Esophagus muscularis mucosa (tissue), 4 donors: ENCODE measurements at regions not wholly inside any gene's neighbourhood (a gene's known extent, or its start where the extent isn't known, plus 50 kb on each side); places are given as distances from the start of the nearest gene placed in this dataset.

Experiments
- DNase-seq: peaks from one replicate; pipeline ENCODE4 v3.0.0-alpha.2; 2017; ENCODE audit errors: extremely low spot score
- H3K27ac ChIP-seq, 4 donors: fragments of 200-600 bp; sonication (generic); replicated peaks in 1 of 4; 1 replicate in 3 of 4; 2 replicates in 1 of 4; pipeline ENCODE4 v1.5.1; 2016 to 2019; ENCODE audit warnings: mild to moderate bottlenecking in 1 of 4
- H3K27me3 ChIP-seq, 4 donors: fragments of 200-600 bp; sonication (generic); one replicate each; pipeline versions ENCODE4 v1.5.1 to v1.6.0; 2016 to 2019
- H3K36me3 ChIP-seq, 4 donors: fragments of 200-600 bp; sonication (generic); one replicate each; pipeline ENCODE4 v1.5.1; 2016 to 2019
- H3K4me1 ChIP-seq, 4 donors: fragments of 200-600 bp; sonication (generic); one replicate each; pipeline ENCODE4 v1.5.1; 2016 to 2019
- H3K4me3 ChIP-seq, 4 donors: fragments of 200-600 bp; sonication (generic); 1 replicate in 2 of 4; 2 replicates in 2 of 4; pipeline ENCODE4 v1.5.1; 2016 to 2019; ENCODE audit warnings: mild to moderate bottlenecking in 4 of 4, moderate library complexity in 1 of 4
- H3K9me3 ChIP-seq, 4 donors: fragments of 200-600 bp; sonication (generic); 1 replicate in 3 of 4; 2 replicates in 1 of 4; pipeline ENCODE4 v1.5.1; 2016 to 2019
- CTCF ChIP-seq, 3 experiments: fragments of 200-600 bp in 2 of 3; fragments of 450-650 bp in 1 of 3; sonication (generic) in 2 of 3; IDR thresholded peaks; one replicate each; pipeline ENCODE4 v1.5.1; 2017 to 2019; ENCODE audit warnings: antibody characterized with exemption in 3 of 3, mild to moderate bottlenecking in 2 of 3, moderate library complexity in 1 of 3
- EP300 ChIP-seq: sonication (generic); formaldehyde crosslinking; IDR thresholded peaks from one replicate; pipeline ENCODE4 v1.6.1; 2017; ENCODE audit warnings: antibody characterized with exemption
- POLR2A ChIP-seq: fragments of 450-650 bp; IDR thresholded peaks from one replicate; pipeline ENCODE4 v1.6.1; 2017; ENCODE audit warnings: antibody characterized with exemption, moderate library complexity, mild to moderate bottlenecking, low read depth
- POLR2AphosphoS5 ChIP-seq, 2 donors: sonication (generic); formaldehyde crosslinking; IDR thresholded peaks; one replicate each; pipeline ENCODE4 v1.6.1; 2017; ENCODE audit warnings: antibody characterized with exemption in 2 of 2
- WGBS: methylation state at CpG from one replicate; pipeline ENCODE4 v1.1.5; 2018; 5-methylcytosine and 5-hydroxymethylcytosine counted together
- intact Hi-C: fragments of 100-400 bp; cut with DNase I; formaldehyde crosslinking; loops from one replicate; pipeline ENCODE4 v1.15.1; 2023

- TF ChIP-seq EP300 (no peak), CTCF (IDR thresholded peaks at IDR 0.05) (no peak), POLR2AphosphoS5 (IDR thresholded peaks at IDR 0.05) (no peak), POLR2A (no peak)
- H3K27me3 ChIP-seq, result no peaks in the 10 kb centered on the region
- H3K36me3 ChIP-seq, result no peaks in the 10 kb centered on the region
- H3K4me1 ChIP-seq, result no peaks in the 10 kb centered on the region
- no peak overlapping the region for H3K27ac ChIP-seq
- no peak for DNase-seq
- 97% methylated on average over 3 of the region's 3 CpGs for WGBS
- intact Hi-C loops, result no loop called here
- no peaks in the 10 kb centered on the region for H3K9me3 ChIP-seq
- no peak overlapping the region for H3K4me3 ChIP-seq
Observed at GRCh38 chr3:78140274-78140673, 1100.4 kb downstream of the ROBO2 start.

- no peaks in the 10 kb centered on the region for H3K4me1 ChIP-seq
- H3K4me3 ChIP-seq, result no peak overlapping the region
- H3K36me3 ChIP-seq, result no peaks in the 10 kb centered on the region
- DNase-seq, result no peak
- 76% methylated on average over 1 of the region's 1 CpG for WGBS
- intact Hi-C loops, result no loop called here
- TF ChIP-seq POLR2A (no peak), POLR2AphosphoS5 (IDR thresholded peaks at IDR 0.05) (no peak), EP300 (no peak), CTCF (IDR thresholded peaks at IDR 0.05) (no peak)
- H3K27me3 ChIP-seq, result no peaks in the 10 kb centered on the region
- H3K27ac ChIP-seq, result no peak overlapping the region
- H3K9me3 ChIP-seq, result no peaks in the 10 kb centered on the region
Observed at GRCh38 chr3:78140866-78141265, 1101.0 kb downstream of the ROBO2 start.

- no peaks in the 10 kb centered on the region for H3K4me1 ChIP-seq
- intact Hi-C loops, result no loop called here
- TF ChIP-seq POLR2AphosphoS5 (IDR thresholded peaks at IDR 0.05) (no peak), EP300 (no peak), CTCF (IDR thresholded peaks at IDR 0.05) (no peak), POLR2A (no peak)
- DNase-seq, result no peak
- WGBS, result 93% methylated on average over 3 of the region's 3 CpGs
- no peak overlapping the region for H3K27ac ChIP-seq
- H3K9me3 ChIP-seq, result no peaks in the 10 kb centered on the region
- H3K4me3 ChIP-seq, result no peak overlapping the region
- no peaks in the 10 kb centered on the region for H3K27me3 ChIP-seq
- no peaks in the 10 kb centered on the region for H3K36me3 ChIP-seq
Observed at GRCh38 chr3:78141269-78141668, 1101.4 kb downstream of the ROBO2 start.

GRCh38 chr3:78143000-78143399 lies 1103.1 kb downstream of the ROBO2 start:
- H3K4me3 ChIP-seq, result no peak overlapping the region
- intact Hi-C loops, result no loop called here
- no peaks in the 10 kb centered on the region for H3K4me1 ChIP-seq
- H3K36me3 ChIP-seq, result no peaks in the 10 kb centered on the region
- no peaks in the 10 kb centered on the region for H3K27me3 ChIP-seq
- 81% methylated on average over 1 of the region's 1 CpG for WGBS
- no peaks in the 10 kb centered on the region for H3K9me3 ChIP-seq
- TF ChIP-seq POLR2A, result no peak
- no peak for TF ChIP-seq POLR2AphosphoS5 (IDR thresholded peaks at IDR 0.05)
- TF ChIP-seq CTCF (IDR thresholded peaks at IDR 0.05), result no peak
- no peak for TF ChIP-seq EP300
- no peak for DNase-seq
- H3K27ac ChIP-seq, result no peak overlapping the region

- peaks cover 0 to 4% (median 0%) of the 10 kb centered on the region in 4 donors for H3K4me1 ChIP-seq
- DNase-seq, result no peak
- no peak for TF ChIP-seq CTCF (IDR thresholded peaks at IDR 0.05)
- no peak for TF ChIP-seq POLR2A
- no peak for TF ChIP-seq POLR2AphosphoS5 (IDR thresholded peaks at IDR 0.05)
- TF ChIP-seq EP300, result no peak
- WGBS, result 66% methylated on average over 2 of the region's 2 CpGs
- H3K9me3 ChIP-seq, result no peaks in the 10 kb centered on the region
- no peaks in the 10 kb centered on the region for H3K27me3 ChIP-seq
- H3K27ac ChIP-seq, result no peak overlapping the region
- no peaks in the 10 kb centered on the region for H3K36me3 ChIP-seq
- H3K4me3 ChIP-seq, result no peak overlapping the region
- intact Hi-C loops, result no loop called here
Observed at GRCh38 chr3:78148986-78149717, 1109.3 kb downstream of the ROBO2 start.
